Transverse colon (tissue), 4 donors: ENCODE measurements at regions not wholly inside any gene's neighbourhood (a gene's known extent, or its start where the extent isn't known, plus 50 kb on each side); places are given as distances from the start of the nearest gene placed in this dataset.

Experiments used
- CTCF ChIP-seq, 5 experiments: fragments of 200-600 bp in 3 of 5; fragments of 450-650 bp in 2 of 5; sonication (generic) in 3 of 5; IDR thresholded peaks; 1 replicate in 2 of 5; 2 replicates in 3 of 5; pipeline ENCODE4 v1.5.1; 2016 to 2017; ENCODE audit warnings: antibody characterized with exemption in 5 of 5, inconsistent platforms in 3 of 5, mild to moderate bottlenecking in 2 of 5, moderate library complexity in 1 of 5
- EP300 ChIP-seq: sonication (generic); formaldehyde crosslinking; IDR thresholded peaks from one replicate; pipeline ENCODE4 v1.6.1; 2017; ENCODE audit warnings: antibody characterized with exemption, low read depth
- POLR2A ChIP-seq: fragments of 450-650 bp; IDR thresholded peaks from one replicate; pipeline ENCODE4 v1.6.1; 2016; ENCODE audit warnings: antibody characterized with exemption, mild to moderate bottlenecking, moderate library complexity
- POLR2AphosphoS5 ChIP-seq, 3 donors: sonication (generic); formaldehyde crosslinking; IDR thresholded peaks; one replicate each; pipeline ENCODE4 v1.6.1; 2016; ENCODE audit warnings: antibody characterized with exemption in 3 of 3

DNA sequence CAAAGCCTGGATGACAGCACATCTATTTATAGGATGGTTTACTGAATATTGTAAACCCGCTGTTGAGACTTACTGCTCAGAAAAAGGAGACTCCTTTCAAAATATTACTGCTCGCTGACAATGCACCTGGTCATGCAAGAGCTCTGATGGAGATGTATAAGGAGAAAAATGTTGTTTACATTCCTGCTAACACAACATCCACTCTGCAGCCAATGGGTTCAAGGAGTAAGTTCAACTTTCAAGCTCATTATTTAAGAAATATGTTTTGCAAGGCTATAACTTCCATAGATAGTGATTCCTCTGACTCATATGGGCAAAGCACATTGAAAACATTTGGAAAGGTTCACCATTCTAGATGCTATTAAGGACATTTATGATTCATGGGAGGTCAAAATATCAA lies 201.7 kb downstream of the SNAPC1 start:
- no peak for TF ChIP-seq POLR2A
- TF ChIP-seq CTCF (IDR thresholded peaks at IDR 0.05) = no peak
- TF ChIP-seq POLR2AphosphoS5 (IDR thresholded peaks at IDR 0.05) = no peak
- no peak for TF ChIP-seq EP300
